GM12864 (cell line): ENCODE measurements at regions not wholly inside any gene's neighbourhood (a gene's known extent, or its start where the extent isn't known, plus 50 kb on each side); places are given as distances from the start of the nearest gene placed in this dataset.

Source experiments
- DNase-seq: peaks from one replicate; pipeline ENCODE4 v3.0.0-alpha.2; 2011; ENCODE audit warnings: low read depth
- H3K4me3 ChIP-seq: 2 replicates; pipeline ENCODE4 v1.5.1; 2011; ENCODE audit warnings: mild to moderate bottlenecking, low read depth, low read length, control low read depth
- TF ChIP-seq, protein P1 (sequence below): IDR thresholded peaks from 2 replicates; pipeline ENCODE4 v1.5.1; 2011; ENCODE audit warnings: low read depth, mild to moderate bottlenecking, moderate library complexity, low read length, control low read depth, inconsistent platforms; ENCODE audit errors: missing control alignments

DNA sequence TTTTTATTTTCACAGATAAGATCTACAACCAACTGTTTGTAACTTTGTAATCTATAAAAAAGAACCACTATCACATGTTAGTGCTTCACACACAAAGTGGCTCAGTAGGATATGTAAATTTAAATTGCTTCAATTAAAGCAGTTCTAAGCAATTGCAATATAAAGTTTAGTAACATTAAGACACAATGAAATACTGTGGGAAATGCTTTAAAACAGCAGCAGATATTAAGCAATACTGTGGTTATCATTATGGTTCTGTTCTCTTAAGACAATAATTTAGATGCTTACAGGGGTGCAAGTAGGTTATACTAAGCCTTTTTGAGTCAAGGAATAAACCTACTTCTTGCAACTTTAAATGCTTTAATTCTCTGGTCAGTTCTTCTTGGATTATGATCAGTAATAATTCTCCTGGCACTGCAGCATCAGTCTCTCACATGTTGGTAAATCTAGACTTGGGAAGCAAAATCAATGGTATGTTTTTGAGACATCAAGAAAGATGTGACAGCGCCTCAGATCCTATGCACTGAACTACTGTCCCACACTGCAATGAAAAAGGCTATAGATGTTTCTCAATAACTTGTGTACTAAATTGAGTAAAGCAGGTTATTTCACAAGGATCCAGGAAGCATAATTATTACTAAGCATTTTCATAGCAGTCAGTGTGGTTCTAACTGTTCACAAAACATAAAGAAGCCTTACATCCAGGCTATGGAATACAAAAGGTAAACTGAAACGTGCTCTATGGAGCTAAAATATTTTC, 338.7 kb upstream of the PDE4D start:
- no peak overlapping the region for H3K4me3 ChIP-seq
- TF ChIP-seq, protein P1, sequence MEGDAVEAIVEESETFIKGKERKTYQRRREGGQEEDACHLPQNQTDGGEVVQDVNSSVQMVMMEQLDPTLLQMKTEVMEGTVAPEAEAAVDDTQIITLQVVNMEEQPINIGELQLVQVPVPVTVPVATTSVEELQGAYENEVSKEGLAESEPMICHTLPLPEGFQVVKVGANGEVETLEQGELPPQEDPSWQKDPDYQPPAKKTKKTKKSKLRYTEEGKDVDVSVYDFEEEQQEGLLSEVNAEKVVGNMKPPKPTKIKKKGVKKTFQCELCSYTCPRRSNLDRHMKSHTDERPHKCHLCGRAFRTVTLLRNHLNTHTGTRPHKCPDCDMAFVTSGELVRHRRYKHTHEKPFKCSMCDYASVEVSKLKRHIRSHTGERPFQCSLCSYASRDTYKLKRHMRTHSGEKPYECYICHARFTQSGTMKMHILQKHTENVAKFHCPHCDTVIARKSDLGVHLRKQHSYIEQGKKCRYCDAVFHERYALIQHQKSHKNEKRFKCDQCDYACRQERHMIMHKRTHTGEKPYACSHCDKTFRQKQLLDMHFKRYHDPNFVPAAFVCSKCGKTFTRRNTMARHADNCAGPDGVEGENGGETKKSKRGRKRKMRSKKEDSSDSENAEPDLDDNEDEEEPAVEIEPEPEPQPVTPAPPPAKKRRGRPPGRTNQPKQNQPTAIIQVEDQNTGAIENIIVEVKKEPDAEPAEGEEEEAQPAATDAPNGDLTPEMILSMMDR: no peak
- DNase-seq: no peak

DNA sequence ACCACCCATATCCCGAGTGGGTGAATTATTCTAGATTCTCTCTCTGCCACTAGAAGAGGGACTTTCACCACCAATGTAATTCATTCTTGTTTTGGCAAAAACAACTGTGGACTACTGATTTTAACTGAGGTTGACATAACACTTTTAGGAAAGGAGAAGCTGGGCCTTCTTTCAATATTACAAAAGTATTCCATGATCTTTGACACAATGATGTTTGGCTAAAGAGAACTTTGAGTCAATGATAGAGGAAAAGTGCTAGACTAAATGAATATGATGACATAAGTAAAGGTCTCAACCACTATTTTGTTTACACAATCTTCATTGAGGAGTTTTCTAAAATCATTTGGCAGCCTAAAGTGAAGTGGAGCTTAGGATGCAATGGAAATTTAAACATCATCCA, 336.9 kb upstream of the PDE4D start:
- H3K4me3 ChIP-seq: no peak overlapping the region
- DNase-seq: no peak
- TF ChIP-seq, protein P1: no peak

DNA sequence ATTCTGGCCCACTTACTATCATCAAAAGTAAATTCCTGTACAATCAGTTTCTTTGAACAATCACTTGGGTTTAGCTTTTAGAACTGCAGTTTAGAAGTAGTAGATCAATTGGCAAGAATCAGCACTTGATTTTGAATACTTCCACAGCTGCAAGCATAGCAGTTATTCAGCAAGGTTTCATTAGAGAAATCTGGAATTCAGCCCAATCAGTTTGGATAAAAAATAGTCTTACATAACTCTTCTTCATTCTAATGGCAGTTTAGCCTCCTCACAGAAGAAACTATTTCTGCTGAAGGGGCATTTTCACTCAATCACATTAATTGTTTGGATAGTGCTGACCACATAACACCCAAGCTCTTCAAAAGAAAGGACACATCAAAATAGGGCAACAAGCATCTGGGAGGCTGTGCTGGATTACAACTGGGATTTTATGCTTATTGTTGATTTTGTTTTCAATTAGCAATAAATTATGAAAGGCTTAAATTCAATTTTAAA, 336.2 kb upstream of the PDE4D start:
- no peak for DNase-seq
- TF ChIP-seq, protein P1: no peak
- no peak overlapping the region for H3K4me3 ChIP-seq

DNA sequence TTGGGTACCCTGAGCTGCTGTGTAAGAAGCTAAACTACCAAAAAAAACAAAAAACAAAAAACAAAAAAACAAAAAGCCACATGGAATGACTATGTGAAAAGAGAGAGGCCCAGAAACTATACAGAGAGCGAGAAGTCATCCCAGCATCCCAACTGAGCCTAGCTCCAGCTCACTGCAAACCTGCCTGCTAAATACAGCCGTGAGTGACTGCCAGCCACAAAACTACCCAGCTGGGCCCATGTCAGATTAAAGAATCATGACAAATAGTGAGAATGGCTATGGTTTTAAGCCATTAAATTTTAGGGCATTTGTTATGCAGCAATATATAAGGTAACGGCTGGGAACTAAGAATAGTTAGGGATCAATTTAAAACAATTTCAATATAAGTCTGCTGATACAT, 335.1 kb upstream of the PDE4D start:
- TF ChIP-seq, protein P1: no peak
- no peak for DNase-seq

DNA sequence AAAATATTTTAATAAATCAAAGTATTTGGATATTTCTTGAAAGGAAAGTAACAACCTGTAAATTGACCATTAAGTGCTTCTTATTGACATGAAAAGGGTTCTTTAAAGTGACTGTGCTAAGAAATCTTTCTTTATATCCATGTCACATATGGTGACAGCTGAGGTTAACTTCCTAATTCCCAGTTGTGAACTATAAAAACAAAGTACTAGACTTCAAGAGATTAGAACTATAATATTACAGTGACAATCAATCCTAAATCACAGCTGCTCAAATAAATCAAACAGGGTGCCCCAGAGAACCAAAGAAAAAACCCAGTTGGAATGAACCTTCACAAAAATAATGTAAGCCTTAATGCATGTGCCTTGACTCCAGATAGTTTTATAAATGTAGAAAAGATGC, 332.6 kb upstream of the PDE4D start:
- no peak overlapping the region for H3K4me3 ChIP-seq
- TF ChIP-seq, protein P1: no peak
- DNase-seq: no peak

More for the DNA sequence above, 335.1 kb upstream of the PDE4D start:
- no peak overlapping the region for H3K4me3 ChIP-seq

DNA sequence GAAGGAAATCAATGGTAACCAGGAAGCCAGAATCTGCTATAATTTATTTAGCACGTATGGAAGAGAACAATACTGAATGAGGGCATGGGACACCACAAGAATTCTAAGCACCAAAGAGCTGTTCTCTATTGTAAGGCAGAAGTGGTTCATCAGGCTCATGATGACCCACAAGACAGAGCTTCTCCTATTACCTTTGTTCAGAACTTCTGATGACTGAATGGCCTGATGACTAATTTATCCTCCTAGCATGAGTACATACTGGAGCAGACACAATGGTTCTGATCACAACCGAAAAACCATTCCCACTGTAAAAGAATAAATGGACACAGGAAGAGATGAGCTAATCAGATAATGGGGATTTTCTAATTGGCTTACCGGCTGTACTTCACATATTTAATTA, 329.8 kb upstream of the PDE4D start:
- TF ChIP-seq, protein P1: no peak
- no peak overlapping the region for H3K4me3 ChIP-seq
- no peak for DNase-seq

DNA sequence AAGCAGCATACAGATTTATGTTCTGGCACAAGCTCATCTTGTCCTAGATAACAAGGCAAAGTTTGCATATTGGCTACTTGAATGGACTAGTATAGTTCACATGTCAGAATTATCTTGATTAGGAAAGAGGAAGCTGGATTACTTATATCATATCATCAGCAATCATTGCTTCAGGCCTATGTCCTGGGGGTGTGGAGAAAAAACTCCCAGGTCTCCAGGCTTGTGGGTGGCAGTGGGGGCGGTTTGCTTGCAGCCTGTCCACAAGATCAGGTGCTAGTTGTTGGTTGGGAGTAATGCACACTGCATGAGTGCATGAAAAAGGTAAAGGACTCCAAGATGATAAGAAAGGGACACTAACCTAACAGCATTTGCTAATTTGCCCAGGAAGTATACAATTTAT, 326.4 kb upstream of the PDE4D start:
- no peak for DNase-seq
- TF ChIP-seq, protein P1: no peak
- H3K4me3 ChIP-seq: no peak overlapping the region
